Activated CD4-positive, alpha-beta T cell treated with anti-CD3 and anti-CD28 coated beads for 36 hours (primary cell): ENCODE measurements at regions not wholly inside any gene's neighbourhood (a gene's known extent, or its start where the extent isn't known, plus 50 kb on each side); places are given as distances from the start of the nearest gene placed in this dataset.

ENCODE experiments used
- ATAC-seq: fragments of 200-7000 bp; cut with Tn5 transposase; one replicate; pipeline ENCODE4 v1.10.0; 2021; ENCODE audit warnings: mild to moderate bottlenecking, moderate library complexity
- CTCF ChIA-PET: fragments of 350-600 bp; sonication (Branson Sonifier 250); formaldehyde crosslinking; loops from one replicate; lab custom pipeline; 2021; ENCODE audit warnings: antibody characterized with exemption; lab: Charles Lee
- POLR2A ChIA-PET: fragments of 350-600 bp; sonication (Branson Sonifier 250); formaldehyde crosslinking; loops from one replicate; lab custom pipeline; 2021; ENCODE audit warnings: antibody characterized with exemption, inconsistent platforms; lab: Charles Lee
- DNase-seq: peaks from one replicate; pipeline ENCODE4 v3.0.0-alpha.2; 2020
- H3K27ac Mint-ChIP-seq: one replicate; pipeline ENCODE4 v1.8.0; 2021; ENCODE audit warnings: mixed read lengths
- H3K27me3 Mint-ChIP-seq: one replicate; pipeline ENCODE4 v1.8.0; 2021; ENCODE audit warnings: mixed read lengths
- H3K36me3 Mint-ChIP-seq: one replicate; pipeline ENCODE4 v1.8.0; 2021; ENCODE audit warnings: low read depth, mixed read lengths
- H3K4me1 Mint-ChIP-seq: one replicate; pipeline ENCODE4 v1.8.0; 2021; ENCODE audit warnings: mixed read lengths
- H3K4me3 Mint-ChIP-seq: one replicate; pipeline ENCODE4 v1.8.0; 2021; ENCODE audit warnings: mild to moderate bottlenecking, moderate library complexity, mixed read lengths
- H3K9me3 Mint-ChIP-seq: one replicate; pipeline ENCODE4 v1.8.0; 2021; ENCODE audit warnings: low read depth, mixed read lengths
- intact Hi-C, 2 experiments: fragments of 100-400 bp; cut with DNase I in 1 of 2; cut with micrococcal nuclease in 1 of 2; formaldehyde crosslinking; loops; one replicate each; pipeline versions ENCODE4 v1.14.2 to v1.15.1; 2022 to 2024; cut with DNase I, micrococcal nuclease

DNA sequence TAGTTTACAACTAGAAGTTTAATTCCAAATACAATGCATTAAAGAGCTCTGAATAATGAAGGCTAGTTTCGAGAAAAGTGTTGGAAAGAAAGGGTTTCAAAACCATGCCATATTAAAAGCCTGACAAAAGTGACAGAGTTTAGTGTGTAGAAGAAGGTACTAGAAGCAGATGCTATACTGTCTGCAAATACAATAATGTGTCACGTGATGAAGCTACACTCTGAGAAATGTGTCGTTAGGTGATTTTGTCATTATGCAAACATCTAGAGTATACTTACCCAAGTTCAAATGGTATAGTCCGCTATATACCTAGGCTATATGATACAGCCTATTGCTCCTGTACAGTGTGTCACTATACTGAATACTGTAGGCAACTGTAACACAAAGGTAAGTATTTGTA, 494.1 kb downstream of the TLE1 start:
- intact Hi-C loops, result no loop called here
- no peak overlapping the region for H3K27ac Mint-ChIP-seq
- peaks cover 3% of the 10 kb centered on the region for H3K9me3 Mint-ChIP-seq

DNA sequence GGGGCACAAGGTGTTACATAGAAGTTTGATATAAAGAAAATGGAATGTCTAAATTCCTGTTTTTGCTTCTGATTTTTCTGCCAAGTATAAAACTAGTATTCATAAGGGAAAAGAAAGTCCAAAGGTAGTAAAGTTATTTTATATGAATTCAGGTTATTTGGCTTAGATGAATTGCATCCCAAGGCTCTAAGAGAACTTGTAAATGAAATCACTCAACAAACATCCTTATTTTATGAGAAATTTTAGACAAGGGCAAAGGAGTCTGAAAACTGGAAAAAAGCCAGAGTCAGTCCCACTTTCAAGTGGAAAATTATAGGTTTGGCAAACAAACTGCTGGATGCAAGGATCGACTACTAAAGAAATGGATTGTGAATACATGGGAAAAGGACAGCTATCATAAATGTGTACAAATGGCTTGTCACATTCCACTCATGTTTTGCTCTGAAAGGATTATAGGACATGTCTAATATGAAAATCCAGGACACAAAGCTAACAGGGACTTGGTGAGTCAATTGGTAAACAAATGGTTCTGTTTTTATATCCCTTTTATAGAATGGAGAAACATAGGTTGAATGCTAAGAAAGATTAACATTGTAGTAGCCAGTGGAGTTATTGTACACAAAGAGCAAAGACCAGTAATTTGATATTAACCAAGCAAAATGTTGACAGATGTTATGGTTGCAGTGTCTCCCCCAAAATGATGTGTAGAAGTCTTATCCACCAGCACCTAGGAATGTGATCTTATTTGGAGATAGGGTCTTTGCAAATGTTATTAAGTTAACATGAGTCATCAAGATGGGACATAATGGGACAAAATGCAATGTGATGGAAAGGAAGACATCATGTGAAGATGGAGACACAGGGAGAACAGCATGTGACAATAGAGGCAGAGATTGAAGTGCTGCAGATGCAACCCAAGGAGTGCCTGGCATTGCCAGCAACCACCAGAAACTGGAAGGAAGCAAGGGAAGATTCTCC, 495.7 kb downstream of the TLE1 start:
- H3K27me3 Mint-ChIP-seq, result peaks cover 1% of the 10 kb centered on the region
- intact Hi-C loops, result no loop called here
- POLR2A ChIA-PET, result no interaction called here

More for the DNA sequence above, 494.1 kb downstream of the TLE1 start:
- ATAC-seq (no peak), DNase-seq (no peak)
- ChIA-PET POLR2A (no interaction called here), CTCF (no interaction called here)
- H3K4me3 Mint-ChIP-seq, result no peak overlapping the region
- no peaks in the 10 kb centered on the region for H3K4me1 Mint-ChIP-seq
- no peaks in the 10 kb centered on the region for H3K36me3 Mint-ChIP-seq
- peaks cover 1% of the 10 kb centered on the region for H3K27me3 Mint-ChIP-seq

DNA sequence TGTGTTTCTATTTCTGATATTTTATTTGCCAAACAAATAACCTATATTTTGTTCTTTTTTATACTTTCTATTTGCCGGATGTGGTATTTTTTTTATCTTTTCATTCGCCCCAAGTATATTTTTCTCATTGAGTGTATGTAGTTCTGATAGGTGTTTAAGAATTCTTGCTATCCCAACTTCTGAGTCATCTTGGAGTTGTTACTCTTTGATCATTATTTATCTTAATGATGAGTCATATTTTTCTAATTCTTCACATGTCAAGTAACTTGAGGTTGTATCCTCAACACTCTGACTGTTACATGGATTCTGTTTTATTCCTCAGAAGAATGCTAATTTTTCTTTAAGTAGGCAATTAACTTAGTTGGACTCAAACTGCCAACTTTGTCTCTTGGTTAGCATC, 498.1 kb downstream of the TLE1 start:
- ChIA-PET CTCF (interaction anchor here (0.6 to 0.7 kb wide), 2 partner anchors 781 to 1324 kb away, joined by 3 read pairs; no protein-coding TSS in a partner anchor), POLR2A (no interaction called here)
- H3K4me3 Mint-ChIP-seq, result no peak overlapping the region
- H3K27me3 Mint-ChIP-seq, result peaks cover 1% of the 10 kb centered on the region
- no peaks in the 10 kb centered on the region for H3K4me1 Mint-ChIP-seq
- ATAC-seq, result no peak
- H3K27ac Mint-ChIP-seq, result no peak overlapping the region
- no peaks in the 10 kb centered on the region for H3K36me3 Mint-ChIP-seq
- intact Hi-C loops, result no loop called here
- peaks cover 5% of the 10 kb centered on the region for H3K9me3 Mint-ChIP-seq
- DNase-seq, result no peak

More for the DNA sequence above, 495.7 kb downstream of the TLE1 start:
- H3K36me3 Mint-ChIP-seq, result no peaks in the 10 kb centered on the region
- no peak overlapping the region for H3K27ac Mint-ChIP-seq
- H3K4me3 Mint-ChIP-seq, result no peak overlapping the region
- no peak for ATAC-seq
- H3K9me3 Mint-ChIP-seq, result peaks cover 3% of the 10 kb centered on the region
- H3K4me1 Mint-ChIP-seq, result no peaks in the 10 kb centered on the region
- CTCF ChIA-PET, result no interaction called here
- DNase-seq, result no peak

DNA sequence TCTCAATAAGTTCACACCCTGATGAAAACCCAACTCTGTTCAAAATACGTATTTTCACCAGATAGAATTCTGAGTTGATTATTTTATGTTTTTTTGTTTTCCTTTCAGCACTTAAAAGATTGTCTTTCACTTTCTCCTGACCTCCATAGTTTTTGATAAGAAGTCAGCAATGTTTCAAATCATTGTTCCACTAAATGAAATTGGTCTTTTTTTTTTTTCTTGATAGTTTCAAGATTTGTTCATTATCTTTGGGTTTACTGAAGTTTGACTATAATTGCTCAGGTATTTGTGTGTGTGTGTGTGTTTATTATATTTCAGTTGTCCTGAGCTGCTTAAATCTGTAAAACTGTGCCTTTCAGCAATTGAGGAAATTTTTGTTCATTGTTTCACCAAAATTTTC, 498.7 kb downstream of the TLE1 start:
- ATAC-seq (no peak), DNase-seq (no peak)
- CTCF ChIA-PET, result interaction anchor here (0.7 kb wide), 1 partner anchor 1325 kb away, joined by 3 read pairs; no protein-coding TSS in a partner anchor
- Mint-ChIP-seq H3K4me3 (no peak overlapping the region), H3K4me1 (no peaks in the 10 kb centered on the region), H3K36me3 (no peaks in the 10 kb centered on the region), H3K27ac (no peak overlapping the region), H3K27me3 (peaks cover 1% of the 10 kb centered on the region), H3K9me3 (peaks cover 5% of the 10 kb centered on the region)
- intact Hi-C loops, result no loop called here
- POLR2A ChIA-PET, result no interaction called here

DNA sequence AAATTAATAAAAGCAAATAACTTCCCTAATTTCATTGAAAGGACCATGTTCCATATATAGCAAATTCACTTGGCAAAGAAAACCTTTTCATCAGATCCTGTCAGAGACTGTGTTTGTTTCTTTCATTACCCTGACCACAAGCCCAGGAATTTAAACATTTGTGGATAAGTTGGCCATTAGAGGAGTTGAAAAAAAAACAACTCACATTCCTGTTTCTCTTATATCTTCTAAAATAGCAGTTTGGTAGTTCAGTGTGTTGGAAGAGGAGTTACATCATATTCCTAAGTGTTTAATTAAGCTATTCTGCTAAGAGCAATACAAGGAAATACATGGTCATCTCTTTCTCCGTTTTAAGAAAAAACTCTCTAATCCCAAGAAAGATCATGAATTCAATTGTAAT, 505.6 kb downstream of the TLE1 start:
- Mint-ChIP-seq H3K27me3 (no peaks in the 10 kb centered on the region), H3K4me1 (no peaks in the 10 kb centered on the region), H3K4me3 (no peak overlapping the region), H3K36me3 (no peaks in the 10 kb centered on the region), H3K27ac (no peak overlapping the region), H3K9me3 (peaks cover 2% of the 10 kb centered on the region)
- ChIA-PET CTCF (no interaction called here), POLR2A (no interaction called here)
- no peak for DNase-seq
- intact Hi-C loops, result no loop called here
- no peak for ATAC-seq

DNA sequence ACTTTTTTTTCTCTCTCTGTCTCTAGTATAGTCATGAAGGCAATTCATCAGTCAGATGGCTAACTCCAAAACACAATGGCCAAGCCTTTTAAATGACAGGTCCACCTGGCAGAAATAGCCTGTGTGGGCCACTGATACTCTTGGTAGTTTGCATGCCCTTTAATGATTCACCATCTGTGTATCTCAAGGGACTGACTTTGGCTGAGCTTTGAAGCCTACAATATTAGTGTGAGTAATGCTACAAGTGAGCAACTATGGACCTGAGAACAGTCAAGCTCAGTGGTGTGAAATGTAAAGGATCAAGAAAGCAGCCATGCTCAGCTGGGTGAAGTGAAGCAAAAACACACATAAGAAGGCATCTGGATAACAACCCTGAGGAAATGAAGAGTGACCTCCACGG, 506.9 kb downstream of the TLE1 start:
- POLR2A ChIA-PET, result no interaction called here
- Mint-ChIP-seq H3K27me3 (no peaks in the 10 kb centered on the region), H3K27ac (no peak overlapping the region), H3K4me1 (no peaks in the 10 kb centered on the region), H3K4me3 (no peak overlapping the region), H3K9me3 (no peaks in the 10 kb centered on the region), H3K36me3 (no peaks in the 10 kb centered on the region)
- no peak for ATAC-seq
- CTCF ChIA-PET, result no interaction called here
- DNase-seq, result no peak
- intact Hi-C loops, result no loop called here

DNA sequence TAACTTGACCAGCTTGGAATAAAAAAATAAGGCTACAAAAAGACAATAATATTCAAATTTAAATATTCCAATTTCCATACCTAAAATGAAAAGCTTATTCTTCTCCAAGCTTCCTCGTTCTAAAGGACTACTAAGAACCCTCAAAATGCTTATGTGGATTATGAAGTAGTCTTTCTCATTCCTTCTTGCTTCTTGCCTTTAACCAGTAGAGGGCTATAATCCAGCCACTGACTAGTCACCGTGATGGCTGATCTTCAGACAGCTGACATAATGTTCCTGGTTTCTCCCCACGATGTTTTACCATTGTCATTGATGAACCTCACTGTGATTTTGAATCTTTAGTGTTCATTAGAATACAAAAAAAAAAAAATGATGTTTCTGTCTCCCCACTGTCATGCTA, 515.3 kb downstream of the TLE1 start:
- ATAC-seq, result no peak
- Mint-ChIP-seq H3K4me3 (no peak overlapping the region), H3K4me1 (no peaks in the 10 kb centered on the region), H3K27me3 (no peaks in the 10 kb centered on the region), H3K27ac (no peak overlapping the region), H3K36me3 (no peaks in the 10 kb centered on the region), H3K9me3 (peaks cover 2% of the 10 kb centered on the region)
- intact Hi-C loops, result no loop called here
- no peak for DNase-seq
- ChIA-PET POLR2A (no interaction called here), CTCF (no interaction called here)

DNA sequence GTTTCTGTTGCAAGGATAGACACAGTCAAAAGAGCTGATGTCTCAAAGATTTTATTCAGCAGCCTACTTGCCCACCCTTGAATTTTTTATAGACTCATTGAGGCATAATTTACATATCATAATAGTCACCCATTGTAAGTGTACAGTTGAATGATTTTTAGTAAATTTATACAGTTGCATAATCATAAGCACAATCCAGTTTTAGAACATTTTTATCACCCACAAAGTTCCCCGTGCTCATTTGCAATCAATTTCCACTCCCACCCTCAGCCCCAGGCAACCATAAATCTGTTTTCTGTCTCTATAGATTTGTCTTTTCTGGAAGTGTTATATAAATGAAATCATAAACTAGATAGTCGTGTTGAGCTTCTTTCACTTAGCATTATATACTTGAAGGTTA, 517.7 kb downstream of the TLE1 start:
- ChIA-PET POLR2A (no interaction called here), CTCF (no interaction called here)
- H3K4me3 Mint-ChIP-seq, result no peak overlapping the region
- no peaks in the 10 kb centered on the region for H3K36me3 Mint-ChIP-seq
- ATAC-seq (no peak), DNase-seq (no peak)
- H3K27ac Mint-ChIP-seq, result no peak overlapping the region
- no peaks in the 10 kb centered on the region for H3K4me1 Mint-ChIP-seq
- H3K27me3 Mint-ChIP-seq, result no peaks in the 10 kb centered on the region
- intact Hi-C loops, result no loop called here
- peaks cover 4% of the 10 kb centered on the region for H3K9me3 Mint-ChIP-seq

DNA sequence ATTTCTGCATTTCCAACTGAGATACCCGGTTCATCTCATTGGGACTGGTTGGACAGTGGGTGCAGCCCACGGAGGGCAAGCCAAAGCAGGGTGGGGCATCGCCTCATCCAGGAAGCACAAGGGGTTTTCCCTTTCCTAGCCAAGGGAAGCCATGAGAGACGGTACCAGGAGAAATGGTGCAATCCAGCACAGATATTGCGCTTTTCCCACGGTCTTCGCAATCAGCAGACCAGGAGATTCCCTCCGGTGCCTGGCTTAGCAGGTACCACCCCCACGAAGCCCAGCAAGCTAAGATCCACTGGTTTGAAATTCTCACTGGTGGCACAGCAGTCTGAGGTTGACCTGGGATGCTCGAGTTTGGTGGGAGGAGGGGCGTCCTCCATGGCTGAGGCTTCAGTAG, 527.0 kb downstream of the TLE1 start:
- DNase-seq, result no peak
- ATAC-seq, result no peak
- Mint-ChIP-seq H3K27me3 (no peaks in the 10 kb centered on the region), H3K9me3 (peaks cover 9% of the 10 kb centered on the region), H3K4me3 (no peak overlapping the region), H3K36me3 (peaks cover 1% of the 10 kb centered on the region), H3K27ac (no peak overlapping the region), H3K4me1 (no peaks in the 10 kb centered on the region)
- CTCF ChIA-PET, result no interaction called here
- POLR2A ChIA-PET, result no interaction called here
- intact Hi-C loops, result no loop called here

DNA sequence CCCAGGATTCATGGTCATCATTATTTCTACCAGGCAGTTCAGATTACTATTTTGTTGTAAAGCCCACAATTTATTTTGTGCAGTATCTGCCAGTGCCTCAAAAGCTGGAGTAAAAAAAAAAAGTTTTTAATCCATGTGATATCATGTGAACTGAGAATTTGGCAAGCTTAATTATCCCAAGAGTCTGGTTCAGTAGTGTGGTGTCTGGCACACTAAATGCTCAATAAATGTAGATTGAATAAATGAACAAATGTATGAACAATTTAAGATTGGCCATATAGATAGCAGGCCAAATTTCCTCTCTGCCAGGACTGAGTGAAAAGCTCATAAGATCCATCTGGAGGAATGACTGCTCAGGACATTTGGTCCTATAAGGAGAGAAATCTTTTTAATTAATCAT, 533.0 kb downstream of the TLE1 start:
- POLR2A ChIA-PET, result no interaction called here
- intact Hi-C loops, result no loop called here
- no peak overlapping the region for H3K4me3 Mint-ChIP-seq
- H3K27me3 Mint-ChIP-seq, result no peaks in the 10 kb centered on the region
- no peaks in the 10 kb centered on the region for H3K4me1 Mint-ChIP-seq
- CTCF ChIA-PET, result no interaction called here
- ATAC-seq (no peak), DNase-seq (no peak)
- H3K27ac Mint-ChIP-seq, result no peak overlapping the region
- peaks cover 1% of the 10 kb centered on the region for H3K9me3 Mint-ChIP-seq
- no peaks in the 10 kb centered on the region for H3K36me3 Mint-ChIP-seq

DNA sequence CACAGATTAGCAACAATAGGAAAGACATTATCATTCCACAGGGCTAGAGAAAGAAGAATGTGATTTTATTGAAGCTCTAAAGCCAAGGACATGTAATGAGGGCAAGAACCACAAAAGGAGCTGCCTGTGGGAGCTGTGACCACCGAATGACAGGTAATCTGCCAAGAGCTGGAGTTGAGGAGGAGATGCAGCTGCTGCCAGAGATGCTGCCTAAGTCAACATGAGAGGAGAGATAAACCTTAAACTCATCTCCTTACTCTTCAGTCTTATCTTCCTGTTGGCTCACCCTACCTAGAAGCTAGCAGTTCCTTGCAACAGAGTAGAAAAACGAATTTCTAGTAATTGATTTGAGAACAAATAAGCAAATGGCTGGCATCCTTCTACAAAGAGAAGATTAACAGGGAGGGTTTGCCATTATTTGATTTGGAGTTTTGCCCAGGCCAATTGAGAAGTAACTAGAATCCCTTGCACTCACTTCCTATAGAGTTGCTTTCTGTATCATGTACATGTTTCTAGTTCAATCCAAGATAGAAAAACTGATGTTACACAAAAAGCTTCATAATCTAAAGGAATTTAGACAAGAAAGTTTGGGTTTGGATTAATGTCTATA, 539.2 kb downstream of the TLE1 start:
- Mint-ChIP-seq H3K27me3 (no peaks in the 10 kb centered on the region), H3K27ac (no peak overlapping the region), H3K36me3 (no peaks in the 10 kb centered on the region), H3K9me3 (no peaks in the 10 kb centered on the region), H3K4me1 (no peaks in the 10 kb centered on the region), H3K4me3 (no peak overlapping the region)
- DNase-seq (no peak), ATAC-seq (no peak)
- ChIA-PET POLR2A (no interaction called here), CTCF (interaction anchor here (0.6 kb wide), 1 partner anchor 17 kb away, joined by 3 read pairs; no protein-coding TSS in a partner anchor)
- intact Hi-C loops, result no loop called here
